ENCODE measurements at regions not wholly inside any gene's neighbourhood (a gene's known extent, or its start where the extent isn't known, plus 50 kb on each side); places are given as distances from the start of the nearest gene placed in this dataset.
A peak's percentile ranks its signal among the peaks of the same experiment; 100 is the strongest.

DNA sequence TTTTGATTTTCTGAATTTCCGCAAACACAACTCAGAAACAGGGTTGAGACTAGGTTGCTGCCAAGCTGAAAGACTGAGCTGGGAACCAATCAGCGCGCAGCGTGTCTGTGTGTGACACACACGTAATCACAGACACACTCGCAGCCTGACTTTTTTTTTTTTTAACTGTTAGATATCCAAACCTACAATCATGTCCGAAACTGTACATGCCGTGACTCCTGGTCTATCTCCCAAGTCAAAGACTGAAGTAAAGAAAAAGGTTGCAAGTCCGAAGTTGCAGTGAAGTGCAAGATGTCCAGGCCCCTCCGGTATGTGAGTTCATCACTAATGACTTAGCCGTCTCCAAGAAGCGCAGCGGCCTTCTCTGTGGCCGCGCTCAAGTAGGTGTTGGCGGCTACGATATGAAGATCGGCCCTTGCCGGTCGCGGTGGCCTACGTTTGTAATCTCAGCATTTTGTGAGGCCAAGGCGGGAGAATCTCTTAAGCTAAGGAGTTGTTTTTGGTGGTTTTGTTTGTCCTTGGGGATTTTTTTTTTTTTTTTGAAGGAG is 108.2 kb downstream of the HFE start:
- Mint-ChIP-seq H3K4me3 (peak overlapping the region; percentile 87), H3K36me3 (peaks cover 12% of the 10 kb centered on the region), H3K27me3 (no peaks in the 10 kb centered on the region), H3K9me3 (no peaks in the 10 kb centered on the region), H3K4me1 (peaks cover 42% of the 10 kb centered on the region), H3K27ac (peak overlapping the region; percentile 96)
- POLR2A ChIA-PET: interaction anchor here (0.7 to 20.9 kb wide), 25 partner anchors 8 to 1698 kb away, joined by 3 to 1314 read pairs (median 82); a partner anchor contains a TSS
- ATAC-seq (ENCODE audit: low read depth) (peak; percentile 38), DNase-seq (peak; percentile 72)

DNA sequence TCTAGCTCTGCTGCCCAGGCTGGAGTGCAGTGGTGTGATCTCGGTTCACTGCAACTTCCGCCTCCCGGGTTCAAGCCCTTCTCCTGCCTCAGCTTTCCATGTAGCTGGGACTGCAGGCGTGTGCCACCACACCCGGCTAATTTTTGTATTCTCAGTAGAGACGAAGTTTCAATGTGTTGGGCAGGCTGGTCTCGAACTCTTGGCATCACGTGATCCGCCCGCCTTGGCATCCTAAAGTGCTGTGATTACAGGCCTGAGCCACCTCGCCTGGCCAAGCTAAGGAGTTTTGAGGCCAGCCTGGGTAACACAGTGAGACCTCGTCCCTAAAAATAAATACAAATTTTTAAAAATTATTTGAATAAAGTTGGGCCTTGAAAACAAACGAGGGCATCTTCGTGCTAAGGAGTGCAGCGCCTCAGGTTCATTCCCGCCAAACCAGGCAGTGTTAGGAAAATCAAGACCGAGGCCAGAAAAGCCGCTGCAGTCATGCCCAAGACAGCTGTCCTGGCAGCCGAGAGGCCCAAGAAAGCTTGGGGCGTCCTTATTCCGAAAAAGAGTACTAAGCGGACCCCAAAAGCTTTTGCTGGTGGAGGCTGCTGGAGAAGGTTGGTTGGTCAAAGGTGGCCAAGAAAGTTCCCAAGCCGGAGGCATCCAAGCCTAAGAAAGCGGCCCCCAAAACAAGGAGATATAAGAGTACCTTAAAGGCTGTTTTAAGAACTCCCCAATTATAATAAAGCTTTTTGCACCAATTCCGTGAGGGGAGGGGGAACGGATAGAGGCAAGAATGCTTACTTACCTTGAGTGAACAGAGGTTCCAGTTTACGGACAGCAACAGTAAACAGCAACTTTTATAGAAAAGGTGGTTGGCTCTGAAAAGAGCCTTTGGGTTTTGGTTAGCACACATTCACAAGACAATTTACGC is 109.0 kb downstream of the HFE start:
- H3K36me3 Mint-ChIP-seq: peaks cover 12% of the 10 kb centered on the region
- H3K4me1 Mint-ChIP-seq: peaks cover 45% of the 10 kb centered on the region
- H3K4me3 Mint-ChIP-seq: peak overlapping the region; percentile 87
- ATAC-seq (ENCODE audit: low read depth) (no peak), DNase-seq (peak; percentile 66)
- H3K27me3 Mint-ChIP-seq: no peaks in the 10 kb centered on the region
- no peaks in the 10 kb centered on the region for H3K9me3 Mint-ChIP-seq
- peak overlapping the region; percentile 96 for H3K27ac Mint-ChIP-seq
- POLR2A ChIA-PET: interaction anchor here (0.7 to 20.9 kb wide), 32 partner anchors 9 to 1697 kb away, joined by 3 to 1314 read pairs (median 52); a partner anchor contains a TSS

DNA sequence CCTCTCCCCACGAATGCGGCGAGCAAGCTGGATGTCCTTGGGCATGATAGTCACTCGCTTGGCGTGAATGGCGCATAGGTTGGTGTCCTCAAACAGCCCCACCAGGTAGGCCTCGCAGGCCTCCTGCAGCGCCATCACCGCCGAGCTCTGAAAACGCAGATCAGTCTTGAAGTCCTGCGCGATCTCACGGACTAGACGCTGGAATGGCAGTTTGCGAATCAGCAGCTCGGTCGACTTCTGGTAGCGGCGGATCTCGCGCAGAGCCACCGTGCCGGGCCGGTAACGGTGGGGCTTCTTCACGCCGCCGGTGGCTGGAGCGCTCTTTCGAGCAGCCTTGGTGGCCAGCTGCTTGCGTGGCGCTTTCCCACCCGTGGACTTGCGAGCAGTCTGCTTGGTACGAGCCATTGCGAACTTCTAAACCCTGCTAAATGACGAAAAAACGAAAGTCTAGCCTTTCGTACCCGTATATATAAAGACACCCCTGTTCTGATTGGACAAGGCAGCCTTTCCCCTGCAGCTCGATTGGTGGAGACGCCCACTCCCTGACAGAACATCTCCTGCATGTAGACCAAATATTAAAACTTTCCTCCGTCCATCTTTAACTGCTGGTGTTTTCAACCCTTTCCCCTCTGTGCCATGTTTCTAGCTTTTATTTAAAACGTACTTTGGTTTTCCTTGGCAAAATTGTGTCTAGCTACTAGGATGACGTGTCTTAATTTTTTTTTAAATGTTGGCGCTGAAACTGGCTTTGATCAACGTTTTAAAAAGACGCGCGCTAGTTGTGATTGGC is 109.8 kb downstream of the HFE start:
- Mint-ChIP-seq H3K9me3 (no peaks in the 10 kb centered on the region), H3K27ac (peak overlapping the region; percentile 96), H3K4me3 (peak overlapping the region; percentile 87), H3K27me3 (no peaks in the 10 kb centered on the region), H3K4me1 (peaks cover 48% of the 10 kb centered on the region), H3K36me3 (peaks cover 12% of the 10 kb centered on the region)
- ATAC-seq (ENCODE audit: low read depth) (peak; percentile 44), DNase-seq (peak; percentile 83)
- POLR2A ChIA-PET: interaction anchor here (1.0 to 20.9 kb wide), 32 partner anchors 10 to 1696 kb away, joined by 3 to 1314 read pairs (median 52); a partner anchor contains a TSS

GRCh38 chr6:26197636-26197932 is 110.4 kb downstream of the HFE start:
- Mint-ChIP-seq H3K9me3 (no peaks in the 10 kb centered on the region), H3K27ac (peak overlapping the region; percentile 96), H3K27me3 (no peaks in the 10 kb centered on the region), H3K4me1 (peaks cover 45% of the 10 kb centered on the region), H3K4me3 (peak overlapping the region; percentile 87), H3K36me3 (peaks cover 12% of the 10 kb centered on the region)
- no peak for DNase-seq
- no peak for ATAC-seq (ENCODE audit: low read depth)
- POLR2A ChIA-PET: interaction anchor here (0.8 to 20.9 kb wide), 32 partner anchors 10 to 1695 kb away, joined by 3 to 1314 read pairs (median 52); a partner anchor contains a TSS

GRCh38 chr6:26197933-26198721 is 110.9 kb downstream of the HFE start:
- H3K27ac Mint-ChIP-seq: peak overlapping the region; percentile 96
- peak; percentile 69 for DNase-seq
- H3K9me3 Mint-ChIP-seq: no peaks in the 10 kb centered on the region
- H3K4me3 Mint-ChIP-seq: peak overlapping the region; percentile 87
- no peaks in the 10 kb centered on the region for H3K27me3 Mint-ChIP-seq
- peaks cover 12% of the 10 kb centered on the region for H3K36me3 Mint-ChIP-seq
- POLR2A ChIA-PET: interaction anchor here (0.6 to 20.9 kb wide), 40 partner anchors 11 to 1695 kb away, joined by 3 to 1314 read pairs (median 22); partner anchors contain the start of gene HFE
- peaks cover 42% of the 10 kb centered on the region for H3K4me1 Mint-ChIP-seq
- ATAC-seq (ENCODE audit: low read depth): no peak

DNA sequence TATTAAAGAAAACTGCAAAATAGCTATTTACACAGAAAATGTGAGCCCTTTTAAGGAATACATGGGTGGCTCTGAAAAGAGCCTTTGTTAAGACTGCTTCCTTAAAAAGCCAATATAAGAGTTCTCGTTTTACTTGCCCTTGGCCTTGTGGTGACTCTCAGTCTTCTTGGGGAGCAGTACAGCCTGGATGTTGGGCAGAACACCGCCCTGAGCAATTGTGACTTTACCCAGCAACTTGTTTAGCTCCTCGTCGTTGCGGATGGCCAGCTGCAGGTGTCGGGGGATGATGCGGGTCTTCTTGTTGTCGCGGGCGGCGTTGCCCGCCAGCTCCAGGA is 111.5 kb downstream of the HFE start:
- peak; percentile 4 for ATAC-seq (ENCODE audit: low read depth)
- H3K4me1 Mint-ChIP-seq: peaks cover 40% of the 10 kb centered on the region
- peaks cover 9% of the 10 kb centered on the region for H3K36me3 Mint-ChIP-seq
- H3K9me3 Mint-ChIP-seq: no peaks in the 10 kb centered on the region
- no peak for DNase-seq
- peak overlapping the region; percentile 87 for H3K4me3 Mint-ChIP-seq
- no peaks in the 10 kb centered on the region for H3K27me3 Mint-ChIP-seq
- POLR2A ChIA-PET: interaction anchor here (0.6 to 20.9 kb wide), 40 partner anchors 12 to 1695 kb away, joined by 3 to 1314 read pairs (median 22); partner anchors contain the start of gene HFE
- peak overlapping the region; percentile 96 for H3K27ac Mint-ChIP-seq

- peak overlapping the region; percentile 87 for H3K4me3 Mint-ChIP-seq
- peak; percentile 86 for DNase-seq
- no peaks in the 10 kb centered on the region for H3K9me3 Mint-ChIP-seq
- peaks cover 9% of the 10 kb centered on the region for H3K36me3 Mint-ChIP-seq
- POLR2A ChIA-PET: interaction anchor here (0.6 to 20.9 kb wide), 40 partner anchors 12 to 1694 kb away, joined by 3 to 1314 read pairs (median 22); partner anchors contain the start of gene HFE
- peak; percentile 56 for ATAC-seq (ENCODE audit: low read depth)
- no peaks in the 10 kb centered on the region for H3K27me3 Mint-ChIP-seq
- H3K4me1 Mint-ChIP-seq: peaks cover 43% of the 10 kb centered on the region
- peak overlapping the region; percentile 96 for H3K27ac Mint-ChIP-seq
These were observed 112.0 kb downstream of the HFE start for GRCh38 chr6:26199057-26199772.

GRCh38 chr6:26199773-26200764 is 112.8 kb downstream of the HFE start:
- peak overlapping the region; percentile 96 for H3K27ac Mint-ChIP-seq
- H3K4me3 Mint-ChIP-seq: peak overlapping the region; percentile 87
- DNase-seq: no peak
- H3K27me3 Mint-ChIP-seq: no peaks in the 10 kb centered on the region
- POLR2A ChIA-PET: interaction anchor here (0.8 to 20.9 kb wide), 34 partner anchors 13 to 1693 kb away, joined by 3 to 1314 read pairs (median 49); a partner anchor contains a TSS
- H3K36me3 Mint-ChIP-seq: peaks cover 9% of the 10 kb centered on the region
- no peaks in the 10 kb centered on the region for H3K9me3 Mint-ChIP-seq
- peak; percentile 10 for ATAC-seq (ENCODE audit: low read depth)
- H3K4me1 Mint-ChIP-seq: peaks cover 43% of the 10 kb centered on the region

DNA sequence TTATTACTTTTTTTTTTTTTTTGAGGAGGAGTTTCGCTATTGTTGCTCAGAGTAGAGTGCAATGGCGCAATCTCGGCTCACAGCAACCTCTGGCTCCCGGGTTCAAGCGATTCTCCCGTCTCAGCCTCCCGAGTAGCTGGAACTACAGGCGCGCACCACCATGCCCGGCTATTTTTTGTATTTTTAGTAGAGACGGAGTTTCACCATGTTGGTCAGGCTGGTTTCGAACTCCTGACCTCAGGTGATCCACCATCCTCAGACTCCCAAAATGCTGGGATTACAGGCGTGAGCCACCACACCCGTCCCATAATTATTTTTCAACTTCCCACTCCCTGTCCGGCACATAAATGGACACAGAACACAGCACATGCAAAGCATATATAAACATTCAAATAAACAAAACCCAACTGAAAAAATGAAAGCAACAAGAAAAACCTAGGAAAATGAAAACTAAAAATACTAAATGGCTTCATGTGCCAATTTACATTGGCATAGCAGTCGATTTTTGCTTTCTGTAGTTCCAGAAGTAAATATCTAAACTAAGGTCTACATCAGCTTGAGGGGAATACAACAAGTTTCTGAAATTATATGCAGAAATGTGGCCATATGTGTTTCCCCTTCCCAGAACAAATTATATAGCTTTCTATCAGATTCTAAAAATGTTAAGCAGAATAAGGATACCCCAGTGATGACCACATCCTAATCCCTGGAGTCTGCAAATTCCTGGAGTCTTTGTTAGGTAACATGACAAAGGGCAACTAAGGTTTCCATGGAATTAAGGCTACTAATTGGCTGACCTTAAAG is 113.9 kb downstream of the HFE start:
- H3K27me3 Mint-ChIP-seq: no peaks in the 10 kb centered on the region
- ATAC-seq (ENCODE audit: low read depth) (no peak), DNase-seq (no peak)
- H3K36me3 Mint-ChIP-seq: peaks cover 2% of the 10 kb centered on the region
- POLR2A ChIA-PET: interaction anchor here (0.6 to 20.9 kb wide), 8 partner anchors 12 to 127 kb away, joined by 3 to 1314 read pairs (median 38); a partner anchor contains a TSS
- peak overlapping the region; percentile 77 for H3K27ac Mint-ChIP-seq
- H3K9me3 Mint-ChIP-seq: no peaks in the 10 kb centered on the region
- H3K4me3 Mint-ChIP-seq: peak overlapping the region; percentile 63
- H3K4me1 Mint-ChIP-seq: peaks cover 39% of the 10 kb centered on the region

- Mint-ChIP-seq H3K4me1 (peaks cover 39% of the 10 kb centered on the region), H3K27ac (peak overlapping the region; percentile 36), H3K9me3 (no peaks in the 10 kb centered on the region), H3K36me3 (peaks cover 2% of the 10 kb centered on the region), H3K4me3 (no peak overlapping the region), H3K27me3 (no peaks in the 10 kb centered on the region)
- no peak for ATAC-seq (ENCODE audit: low read depth)
- POLR2A ChIA-PET: interaction anchor here (1.0 to 20.9 kb wide), 8 partner anchors 13 to 78 kb away, joined by 3 to 1314 read pairs (median 104); a partner anchor contains a TSS
- no peak for DNase-seq
These were observed 115.0 kb downstream of the HFE start for GRCh38 chr6:26202201-26202611.
